Liver (tissue), 8 donors: ENCODE measurements at regions not wholly inside any gene's neighbourhood (a gene's known extent, or its start where the extent isn't known, plus 50 kb on each side); places are given as distances from the start of the nearest gene placed in this dataset.

Experiments
- DNase-seq: peaks from one replicate; pipeline ENCODE4 v3.0.0-alpha.2; 2017; ENCODE audit warnings: low spot score
- H3K27ac ChIP-seq, 2 donors: one replicate each; pipeline ENCODE4 v1.7.0; 2013; ENCODE audit warnings: inconsistent platforms in 2 of 2, low read length in 2 of 2, control low read depth in 1 of 2, low read depth in 1 of 2, mild to moderate bottlenecking in 1 of 2
- H3K27me3 ChIP-seq, 4 donors: one replicate each; pipeline versions ENCODE4 v1.6.1 to v1.7.0; 2013; ENCODE audit warnings: low read length in 3 of 4, inconsistent platforms in 1 of 4, mild to moderate bottlenecking in 1 of 4, moderate library complexity in 1 of 4; ENCODE audit not compliant: control insufficient read depth in 4 of 4, insufficient read depth in 4 of 4
- H3K36me3 ChIP-seq, 4 donors: one replicate each; pipeline versions ENCODE4 v1.6.1 to v1.7.0; 2013; ENCODE audit warnings: low read length in 3 of 4, mild to moderate bottlenecking in 3 of 4, low read depth in 1 of 4, moderate library complexity in 1 of 4; ENCODE audit not compliant: control insufficient read depth in 4 of 4, insufficient read depth in 3 of 4
- H3K4me1 ChIP-seq, 4 donors: one replicate each; pipeline versions ENCODE4 v1.6.1 to v1.7.0; 2013; ENCODE audit warnings: low read length in 3 of 4, mild to moderate bottlenecking in 3 of 4, moderate library complexity in 1 of 4; ENCODE audit not compliant: control insufficient read depth in 4 of 4, insufficient read depth in 4 of 4
- H3K4me3 ChIP-seq, 3 donors: one replicate each; pipeline versions ENCODE4 v1.6.1 to v1.7.0; 2013; ENCODE audit warnings: low read length in 3 of 3, control low read depth in 1 of 3, low read depth in 1 of 3, mild to moderate bottlenecking in 1 of 3
- H3K9ac ChIP-seq, 2 donors: one replicate each; pipeline ENCODE4 v1.7.0; 2013; ENCODE audit warnings: low read length in 2 of 2, mild to moderate bottlenecking in 2 of 2, moderate library complexity in 2 of 2, control low read depth in 1 of 2, low read depth in 1 of 2
- H3K9me3 ChIP-seq, 4 donors: one replicate each; pipeline versions ENCODE4 v1.6.1 to v1.7.0; 2013; ENCODE audit warnings: low read length in 3 of 4; ENCODE audit not compliant: control insufficient read depth in 4 of 4
- ATF3 ChIP-seq: IDR thresholded peaks from 2 replicates; pipeline ENCODE4 v1.6.1; 2016; ENCODE audit warnings: antibody characterized with exemption
- CTCF ChIP-seq: fragments of 150-350 bp; IDR thresholded peaks from 2 replicates; pipeline ENCODE4 v1.5.1; 2017; ENCODE audit warnings: improper control_type of control experiment, low read depth, low read length; ENCODE audit not compliant: missing input control
- FOXA1 ChIP-seq: IDR thresholded peaks from 2 replicates; pipeline ENCODE4 v1.6.1; 2016; ENCODE audit warnings: antibody characterized with exemption
- FOXA2 ChIP-seq: IDR thresholded peaks from 2 replicates; pipeline ENCODE4 v1.6.1; 2016; ENCODE audit warnings: antibody characterized with exemption
- GABPA ChIP-seq, 2 donors: IDR thresholded peaks in 1 of 2; conservative IDR thresholded peaks in 1 of 2; 2 replicates each; pipeline ENCODE4 v1.6.1; 2016; ENCODE audit warnings: antibody characterized with exemption in 2 of 2, mild to moderate bottlenecking in 1 of 2, moderate library complexity in 1 of 2
- HNF4A ChIP-seq, 2 donors: conservative IDR thresholded peaks; 2 replicates each; pipeline ENCODE4 v1.6.1; 2016; ENCODE audit warnings: antibody characterized with exemption in 2 of 2, mild to moderate bottlenecking in 2 of 2
- HNF4G ChIP-seq: IDR thresholded peaks from 2 replicates; pipeline ENCODE4 v1.6.1; 2016; ENCODE audit warnings: antibody characterized with exemption
- JUND ChIP-seq, 2 donors: IDR thresholded peaks; 2 replicates each; pipeline ENCODE4 v1.6.1; 2016; ENCODE audit warnings: antibody characterized with exemption in 2 of 2
- NR2F2 ChIP-seq: IDR thresholded peaks from 2 replicates; pipeline ENCODE4 v1.6.1; 2016; ENCODE audit warnings: antibody characterized with exemption
- RAD21 ChIP-seq, 2 donors: IDR thresholded peaks; 2 replicates each; pipeline ENCODE4 v1.6.1; 2016; ENCODE audit warnings: antibody characterized with exemption in 2 of 2, mild to moderate bottlenecking in 2 of 2
- REST ChIP-seq: IDR thresholded peaks from 2 replicates; pipeline ENCODE4 v1.6.1; 2016; ENCODE audit warnings: antibody characterized with exemption, mild to moderate bottlenecking
- RXRA ChIP-seq, 2 donors: IDR thresholded peaks; 2 replicates each; pipeline ENCODE4 v1.6.1; 2017 to 2018; ENCODE audit warnings: antibody characterized with exemption in 2 of 2, mild to moderate bottlenecking in 1 of 2
- SP1 ChIP-seq: IDR thresholded peaks from 2 replicates; pipeline ENCODE4 v1.6.1; 2018; ENCODE audit warnings: antibody characterized with exemption, mild to moderate bottlenecking
- TAF1 ChIP-seq: conservative IDR thresholded peaks from 2 replicates; pipeline ENCODE4 v1.6.1; 2016; ENCODE audit warnings: antibody characterized with exemption, mild to moderate bottlenecking
- YY1 ChIP-seq: IDR thresholded peaks from 2 replicates; pipeline ENCODE4 v1.6.1; 2016; ENCODE audit warnings: antibody characterized with exemption, mild to moderate bottlenecking
- ZBTB33 ChIP-seq: IDR thresholded peaks from 2 replicates; pipeline ENCODE4 v1.6.1; 2016; ENCODE audit warnings: antibody characterized with exemption
- WGBS: extraction: QIAGEN DNeasy Blood & Tissue Kit; methylation state at CpG from one replicate; pipeline ENCODE4 v1.1.7; 2013; 5-methylcytosine and 5-hydroxymethylcytosine counted together
- donor health status: healthy.
- donor health status: healthy.
- donor health status: healthy.
- donor health status: healthy.
- donor health status: healthy.

- Histone ChIP-seq H3K27me3 (no peaks in the 10 kb centered on the region), H3K4me1 (peaks cover 0 to 22% (median 12%) of the 10 kb centered on the region in 4 donors), H3K36me3 (no peaks in the 10 kb centered on the region), H3K4me3 (no peak overlapping the region), H3K9ac (no peak overlapping the region), H3K9me3 (no peaks in the 10 kb centered on the region), H3K27ac (no peak overlapping the region)
- WGBS = 81% methylated on average over 1 of the region's 1 CpG
- TF ChIP-seq RAD21 (IDR thresholded peaks at IDR 0.05) (no peak), HNF4G (no peak), JUND (IDR thresholded peaks at IDR 0.05) (no peak), HNF4A (conservative IDR thresholded peaks at IDR 0.05) (no peak)
- DNase-seq = no peak
Measured at GRCh38 chr6:115617031-115617430, 443.7 kb downstream of the FRK start.

GRCh38 chr6:115613488-115613887 lies 447.2 kb downstream of the FRK start:
- Histone ChIP-seq H3K27me3 (no peaks in the 10 kb centered on the region), H3K9ac (no peak overlapping the region), H3K27ac (peak overlapping the region in 1 of 2 donors; percentile 34), H3K9me3 (no peaks in the 10 kb centered on the region), H3K36me3 (no peaks in the 10 kb centered on the region), H3K4me3 (no peak overlapping the region), H3K4me1 (peaks cover 0 to 21% (median 16%) of the 10 kb centered on the region in 4 donors)
- no peak for DNase-seq
- TF ChIP-seq RXRA (IDR thresholded peaks at IDR 0.05) (no peak), HNF4A (conservative IDR thresholded peaks at IDR 0.05) (peak in 1 of 2 donors; percentile 17)
- 32% methylated on average over 3 of the region's 3 CpGs for WGBS

GRCh38 chr6:115612796-115613479 lies 447.8 kb downstream of the FRK start:
- TF ChIP-seq FOXA2 = no peak
- no peak for TF ChIP-seq NR2F2
- TF ChIP-seq RXRA (IDR thresholded peaks at IDR 0.05) = no peak
- no peak for TF ChIP-seq CTCF
- no peak for TF ChIP-seq REST
- no peak for TF ChIP-seq HNF4A (conservative IDR thresholded peaks at IDR 0.05)
- no peak for TF ChIP-seq TAF1
- TF ChIP-seq SP1 = no peak
- TF ChIP-seq FOXA1 = no peak
- no peak for TF ChIP-seq ATF3
- TF ChIP-seq YY1 = no peak
- TF ChIP-seq ZBTB33 = no peak
- TF ChIP-seq GABPA (IDR thresholded peaks at IDR 0.05 in 1 of 2, conservative IDR thresholded peaks at IDR 0.05 in 1 of 2) = no peak
- 76% methylated on average over 7 of the region's 7 CpGs for WGBS
- no peaks in the 10 kb centered on the region for H3K36me3 ChIP-seq

More at GRCh38 chr6:115612796-115613479, 447.8 kb downstream of the FRK start:
- Histone ChIP-seq H3K27me3 (no peaks in the 10 kb centered on the region), H3K9me3 (no peaks in the 10 kb centered on the region), H3K4me1 (peaks cover 0 to 21% (median 16%) of the 10 kb centered on the region in 4 donors), H3K27ac (peak overlapping the region in 1 of 2 donors; percentile 34), H3K4me3 (no peak overlapping the region), H3K9ac (no peak overlapping the region)
- DNase-seq = no peak
